GM21786 (cell line): ENCODE measurements at regions not wholly inside any gene's neighbourhood (a gene's known extent, or its start where the extent isn't known, plus 50 kb on each side); places are given as distances from the start of the nearest gene placed in this dataset.

Experiments used
- ATAC-seq: cut with Tn5 transposase; IDR thresholded peaks from one replicate; pipeline ENCODE4 v1.9.1; 2021; ENCODE audit not compliant: unreplicated experiment

GRCh38 chr9:110047955-110048402 is 160.0 kb downstream of the C9orf152 start:
- peak; percentile 18 for ATAC-seq

- peak; percentile 69 for ATAC-seq
Observed at GRCh38 chr9:110048403-110048975, 159.5 kb downstream of the C9orf152 start.

GRCh38 chr9:110048976-110049698 is 158.8 kb downstream of the C9orf152 start:
- ATAC-seq: peak; percentile 5

- ATAC-seq: no peak
Observed at GRCh38 chr9:110049699-110050450, 158.1 kb downstream of the C9orf152 start.

- peak; percentile 50 for ATAC-seq
Observed at GRCh38 chr9:110050925-110051355, 157.0 kb downstream of the C9orf152 start.

GRCh38 chr9:110056062-110056461 is 151.9 kb downstream of the C9orf152 start:
- ATAC-seq: no peak

- no peak for ATAC-seq
Observed at GRCh38 chr9:110058304-110058953, 149.5 kb downstream of the C9orf152 start.

GRCh38 chr9:110059461-110059860 is 148.5 kb downstream of the C9orf152 start:
- ATAC-seq: no peak

- peak; percentile 40 for ATAC-seq
Observed at GRCh38 chr9:110064803-110065202, 143.2 kb downstream of the C9orf152 start.

GRCh38 chr9:110065532-110065931 is 142.4 kb downstream of the C9orf152 start:
- peak; percentile 78 for ATAC-seq

- ATAC-seq: no peak
Observed at GRCh38 chr9:110066929-110067716, 140.8 kb downstream of the C9orf152 start.

- ATAC-seq: no peak
Observed at GRCh38 chr9:110068212-110068611, 139.7 kb downstream of the C9orf152 start.

GRCh38 chr9:110069326-110070248 is 138.4 kb downstream of the C9orf152 start:
- no peak for ATAC-seq

GRCh38 chr9:110072597-110073355 is 135.2 kb downstream of the C9orf152 start:
- no peak for ATAC-seq

- no peak for ATAC-seq
Observed at GRCh38 chr9:110073356-110073905, 134.5 kb downstream of the C9orf152 start.

- ATAC-seq: no peak
Observed at GRCh38 chr9:110076894-110077725, 130.8 kb downstream of the C9orf152 start.

GRCh38 chr9:110077925-110078324 is 130.0 kb downstream of the C9orf152 start:
- ATAC-seq: no peak

- ATAC-seq: no peak
Observed at GRCh38 chr9:110078604-110079003, 129.4 kb downstream of the C9orf152 start.
